ENCODE measurements at regions not wholly inside any gene's neighbourhood (a gene's known extent, or its start where the extent isn't known, plus 50 kb on each side); places are given as distances from the start of the nearest gene placed in this dataset.

- TF ChIP-seq CTCF (conservative IDR thresholded peaks at IDR 0.05): no peak
- no peak for TF ChIP-seq ZFX (IDR thresholded peaks at IDR 0.05)
These were observed 563.8 kb upstream of the NETO1 start for GRCh38 chr18:73431620-73432019.

Data from C4-2B (cell line).